ENCODE measurements at regions not wholly inside any gene's neighbourhood (a gene's known extent, or its start where the extent isn't known, plus 50 kb on each side); places are given as distances from the start of the nearest gene placed in this dataset.

DNA sequence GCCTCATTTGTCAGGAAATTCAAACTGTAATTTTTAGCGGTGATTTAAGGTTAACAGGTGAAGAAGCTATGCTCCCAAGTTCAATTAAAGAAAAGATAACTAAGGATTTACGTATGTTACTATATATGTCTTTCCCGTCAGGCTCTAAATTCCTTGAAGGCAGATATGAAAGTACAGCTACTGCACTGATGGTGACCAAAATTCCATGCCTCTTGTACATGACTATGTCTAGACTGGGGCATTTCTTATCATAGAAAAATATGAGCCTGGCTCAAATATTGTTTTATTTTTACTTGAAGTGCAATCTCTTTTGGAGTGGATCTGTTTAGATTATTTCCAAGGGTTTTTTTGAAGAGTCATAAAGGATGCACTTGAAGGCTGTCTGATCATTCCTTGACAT lies 647.1 kb upstream of the KCNMB2 start:
- Histone ChIP-seq H3K9me3 (ENCODE audit: low read length) (no peaks in the 10 kb centered on the region), H3K9ac (ENCODE audit: insufficient read depth, low read depth, low read length) (no peak overlapping the region), H2AFZ (ENCODE audit: low read length) (no peak overlapping the region), H3K27ac (ENCODE audit: extremely low read length, insufficient read depth, low read length) (no peak overlapping the region), H3K4me1 (ENCODE audit: insufficient read depth, low read length) (no peaks in the 10 kb centered on the region), H3K4me3 (replicated peaks in 1 of 3; ENCODE audit: insufficient read depth in 1 of 3, low read depth in 2 of 3, low read length in 3 of 3) (no peak overlapping the region), H3K36me3 (replicated peaks in 1 of 2; ENCODE audit: control insufficient read depth in 1 of 2, insufficient read depth in 2 of 2, low read length in 2 of 2) (no peaks in the 10 kb centered on the region), H3K27me3 (ENCODE audit: control insufficient read depth in 1 of 2, insufficient read depth in 2 of 2, low read length in 2 of 2) (no peaks in the 10 kb centered on the region), H3K79me2 (ENCODE audit: insufficient read depth, low read length) (no peaks in the 10 kb centered on the region), H4K20me1 (ENCODE audit: insufficient read depth, low read length) (no peaks in the 10 kb centered on the region), H3K4me2 (ENCODE audit: low read depth, low read length) (no peak overlapping the region)
- ATAC-seq (no peak), DNase-seq (ENCODE audit: low spot score) (no peak), FAIRE-seq (no peak)
- BruUV-seq (replicated peaks) = no TSS peak
- in situ Hi-C loops (cut with HindIII; ENCODE audit: extremely low pct_ligation_motif_present, low pct_unique_long_range_greater_than_20kb) = no loop called here
- CTCF ChIA-PET (ENCODE audit: low intra/inter-chr PET ratio, low total read pairs) = no interaction called here
- intact Hi-C loops (cut with micrococcal nuclease; ENCODE audit: unreplicated experiment) = no loop called here
- 87% methylated on average over 3 of the region's 3 CpGs for WGBS (ENCODE audit: low lambda C conversion rate)
- POLR2A ChIA-PET = no interaction called here
- no peak for TF ChIP-seq TBX3 (IDR thresholded peaks at IDR 0.05; ENCODE audit: borderline replicate concordance)
- TF ChIP-seq, protein P1, sequence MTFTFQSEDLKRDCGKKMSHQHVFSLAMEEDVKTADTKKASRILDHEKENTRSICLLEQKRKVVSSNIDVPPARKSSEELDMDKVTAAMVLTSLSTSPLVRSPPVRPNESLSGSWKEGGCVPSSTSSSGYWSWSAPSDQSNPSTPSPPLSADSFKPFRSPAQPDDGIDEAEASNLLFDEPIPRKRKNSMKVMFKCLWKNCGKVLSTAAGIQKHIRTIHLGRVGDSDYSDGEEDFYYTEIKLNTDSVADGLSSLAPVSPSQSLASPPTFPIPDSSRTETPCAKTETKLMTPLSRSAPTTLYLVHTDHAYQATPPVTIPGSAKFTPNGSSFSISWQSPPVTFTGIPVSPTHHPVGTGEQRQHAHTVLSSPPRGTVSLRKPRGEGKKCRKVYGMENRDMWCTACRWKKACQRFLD (CRISPR knock-in tag; IDR thresholded peaks at IDR 0.05; ENCODE audit: borderline replicate concordance) = no peak
- TF ChIP-seq, protein P2, sequence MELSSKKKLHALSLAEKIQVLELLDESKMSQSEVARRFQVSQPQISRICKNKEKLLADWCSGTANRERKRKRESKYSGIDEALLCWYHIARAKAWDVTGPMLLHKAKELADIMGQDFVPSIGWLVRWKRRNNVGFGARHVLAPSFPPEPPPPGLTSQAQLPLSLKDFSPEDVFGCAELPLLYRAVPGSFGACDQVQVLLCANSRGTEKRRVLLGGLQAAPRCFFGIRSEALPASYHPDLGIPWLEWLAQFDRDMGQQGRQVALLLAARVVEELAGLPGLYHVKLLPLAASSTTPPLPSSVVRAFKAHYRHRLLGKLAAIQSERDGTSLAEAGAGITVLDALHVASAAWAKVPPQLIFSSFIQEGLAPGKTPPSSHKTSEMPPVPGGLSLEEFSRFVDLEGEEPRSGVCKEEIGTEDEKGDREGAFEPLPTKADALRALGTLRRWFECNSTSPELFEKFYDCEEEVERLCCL (CRISPR knock-in tag; IDR thresholded peaks at IDR 0.05; ENCODE audit: borderline replicate concordance) = no peak

DNA sequence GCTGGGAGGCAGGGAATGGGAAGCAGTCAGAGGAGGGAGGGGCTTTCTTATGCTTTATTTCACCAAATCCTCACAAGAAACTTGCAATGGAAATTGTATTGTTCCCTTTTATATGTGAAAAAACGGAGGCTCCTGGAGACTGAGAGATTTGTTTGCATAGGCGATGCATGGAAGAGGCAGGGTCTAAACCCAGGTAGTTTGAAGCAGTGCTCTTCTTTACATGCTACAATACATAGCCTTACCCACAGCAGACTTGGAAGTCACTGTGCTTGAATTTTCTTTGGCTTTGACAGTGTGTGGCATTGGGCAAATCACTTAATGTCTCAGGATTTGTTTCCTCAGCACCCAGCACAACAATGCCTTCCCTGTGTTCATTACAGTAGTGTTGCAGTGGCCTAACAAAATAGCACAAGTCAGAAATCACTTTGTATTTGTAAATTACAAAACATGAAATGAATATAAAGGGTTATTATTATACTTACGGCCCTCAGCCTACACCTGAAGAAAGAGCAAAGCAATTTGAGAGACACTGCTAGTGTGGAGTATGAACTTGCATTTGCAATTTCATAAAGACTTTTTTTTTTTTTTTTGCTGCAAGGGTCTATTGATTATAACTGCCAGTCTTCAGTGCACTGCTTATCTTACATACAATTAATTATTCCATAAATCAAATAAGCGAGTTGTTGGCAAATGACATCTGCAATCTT lies 646.4 kb upstream of the KCNMB2 start:
- H4K20me1 ChIP-seq (ENCODE audit: insufficient read depth, low read length) = no peaks in the 10 kb centered on the region
- no peak overlapping the region for H3K27ac ChIP-seq (ENCODE audit: extremely low read length, insufficient read depth, low read length)
- no TSS peak for BruUV-seq (replicated peaks)
- H3K4me2 ChIP-seq (ENCODE audit: low read depth, low read length) = no peak overlapping the region
- H3K9ac ChIP-seq (ENCODE audit: insufficient read depth, low read depth, low read length) = no peak overlapping the region
- intact Hi-C loops (cut with micrococcal nuclease; ENCODE audit: unreplicated experiment) (no loop called here), in situ Hi-C loops (cut with HindIII; ENCODE audit: extremely low pct_ligation_motif_present, low pct_unique_long_range_greater_than_20kb) (no loop called here)
- ATAC-seq (no peak), FAIRE-seq (no peak), DNase-seq (ENCODE audit: low spot score) (no peak)
- no peaks in the 10 kb centered on the region for H3K9me3 ChIP-seq (ENCODE audit: low read length)
- H3K27me3 ChIP-seq (ENCODE audit: control insufficient read depth in 1 of 2, insufficient read depth in 2 of 2, low read length in 2 of 2) = no peaks in the 10 kb centered on the region
- no peaks in the 10 kb centered on the region for H3K79me2 ChIP-seq (ENCODE audit: insufficient read depth, low read length)
- WGBS (ENCODE audit: low lambda C conversion rate) = 36% methylated on average over 4 of the region's 4 CpGs
- H3K36me3 ChIP-seq (replicated peaks in 1 of 2; ENCODE audit: control insufficient read depth in 1 of 2, insufficient read depth in 2 of 2, low read length in 2 of 2) = no peaks in the 10 kb centered on the region
- no peak overlapping the region for H2AFZ ChIP-seq (ENCODE audit: low read length)
- H3K4me3 ChIP-seq (replicated peaks in 1 of 3; ENCODE audit: insufficient read depth in 1 of 3, low read depth in 2 of 3, low read length in 3 of 3) = no peak overlapping the region
- no peaks in the 10 kb centered on the region for H3K4me1 ChIP-seq (ENCODE audit: insufficient read depth, low read length)
- ChIA-PET CTCF (ENCODE audit: low intra/inter-chr PET ratio, low total read pairs) (no interaction called here), POLR2A (no interaction called here)
- TF ChIP-seq, protein P3, sequence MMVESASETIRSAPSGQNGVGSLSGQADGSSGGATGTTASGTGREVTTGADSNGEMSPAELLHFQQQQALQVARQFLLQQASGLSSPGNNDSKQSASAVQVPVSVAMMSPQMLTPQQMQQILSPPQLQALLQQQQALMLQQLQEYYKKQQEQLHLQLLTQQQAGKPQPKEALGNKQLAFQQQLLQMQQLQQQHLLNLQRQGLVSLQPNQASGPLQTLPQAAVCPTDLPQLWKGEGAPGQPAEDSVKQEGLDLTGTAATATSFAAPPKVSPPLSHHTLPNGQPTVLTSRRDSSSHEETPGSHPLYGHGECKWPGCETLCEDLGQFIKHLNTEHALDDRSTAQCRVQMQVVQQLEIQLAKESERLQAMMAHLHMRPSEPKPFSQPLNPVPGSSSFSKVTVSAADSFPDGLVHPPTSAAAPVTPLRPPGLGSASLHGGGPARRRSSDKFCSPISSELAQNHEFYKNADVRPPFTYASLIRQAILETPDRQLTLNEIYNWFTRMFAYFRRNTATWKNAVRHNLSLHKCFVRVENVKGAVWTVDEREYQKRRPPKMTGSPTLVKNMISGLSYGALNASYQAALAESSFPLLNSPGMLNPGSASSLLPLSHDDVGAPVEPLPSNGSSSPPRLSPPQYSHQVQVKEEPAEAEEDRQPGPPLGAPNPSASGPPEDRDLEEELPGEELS (CRISPR knock-in tag; IDR thresholded peaks at IDR 0.05) = no peak
- TF ChIP-seq ZNF766 (CRISPR knock-in tag; IDR thresholded peaks at IDR 0.05; ENCODE audit: borderline replicate concordance) (no peak), HNRNPLL (IDR thresholded peaks at IDR 0.05; ENCODE audit: low read depth, low read length, poor library complexity, severe bottlenecking) (no peak), FOSL2 (CRISPR knock-in tag; IDR thresholded peaks at IDR 0.05) (no peak), THYN1 (CRISPR knock-in tag; IDR thresholded peaks at IDR 0.05; ENCODE audit: borderline replicate concordance, low read depth) (no peak), KLF6 (CRISPR knock-in tag; IDR thresholded peaks at IDR 0.05) (no peak)
- TF ChIP-seq, protein P4, sequence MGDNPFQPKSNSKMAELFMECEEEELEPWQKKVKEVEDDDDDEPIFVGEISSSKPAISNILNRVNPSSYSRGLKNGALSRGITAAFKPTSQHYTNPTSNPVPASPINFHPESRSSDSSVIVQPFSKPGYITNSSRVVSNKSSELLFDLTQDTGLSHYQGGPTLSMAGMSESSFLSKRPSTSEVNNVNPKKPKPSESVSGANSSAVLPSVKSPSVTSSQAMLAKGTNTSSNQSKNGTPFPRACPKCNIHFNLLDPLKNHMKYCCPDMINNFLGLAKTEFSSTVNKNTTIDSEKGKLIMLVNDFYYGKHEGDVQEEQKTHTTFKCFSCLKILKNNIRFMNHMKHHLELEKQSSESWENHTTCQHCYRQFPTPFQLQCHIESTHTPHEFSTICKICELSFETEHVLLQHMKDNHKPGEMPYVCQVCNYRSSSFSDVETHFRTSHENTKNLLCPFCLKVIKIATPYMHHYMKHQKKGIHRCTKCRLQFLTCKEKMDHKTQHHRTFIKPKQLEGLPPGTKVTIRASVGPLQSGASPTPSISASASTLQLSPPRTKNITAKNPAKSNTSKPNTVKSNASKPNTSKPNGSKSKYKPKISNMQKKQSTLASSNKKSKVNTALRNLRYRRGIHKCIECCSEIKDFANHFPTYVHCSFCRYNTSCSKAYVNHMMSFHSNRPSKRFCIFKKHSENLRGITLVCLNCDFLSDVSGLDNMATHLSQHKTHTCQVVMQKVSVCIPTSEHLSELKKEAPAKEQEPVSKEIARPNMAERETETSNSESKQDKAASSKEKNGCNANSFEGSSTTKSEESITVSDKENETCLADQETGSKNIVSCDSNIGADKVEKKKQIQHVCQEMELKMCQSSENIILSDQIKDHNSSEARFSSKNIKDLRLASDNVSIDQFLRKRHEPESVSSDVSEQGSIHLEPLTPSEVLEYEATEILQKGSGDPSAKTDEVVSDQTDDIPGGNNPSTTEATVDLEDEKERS (CRISPR knock-in tag; IDR thresholded peaks at IDR 0.05) = no peak
